Endodermal cell (in vitro differentiated cells): ENCODE measurements at regions not wholly inside any gene's neighbourhood (a gene's known extent, or its start where the extent isn't known, plus 50 kb on each side); places are given as distances from the start of the nearest gene placed in this dataset.

ENCODE experiments used
- DNase-seq: peaks from one replicate; pipeline ENCODE4 v3.0.0-alpha.2; 2017
- H3K27ac ChIP-seq: 2 replicates; pipeline ENCODE4 v1.5.1; 2013; ENCODE audit warnings: mild to moderate bottlenecking, low read depth, low read length, moderate library complexity
- H3K27me3 ChIP-seq: 2 replicates; pipeline ENCODE4 v1.6.1; 2013; ENCODE audit warnings: mild to moderate bottlenecking, low read length, moderate library complexity; ENCODE audit not compliant: insufficient read depth, control insufficient read depth, poor library complexity, severe bottlenecking
- H3K36me3 ChIP-seq: 2 replicates; pipeline ENCODE4 v1.7.0; 2013; ENCODE audit warnings: mild to moderate bottlenecking, low read length, moderate library complexity; ENCODE audit not compliant: control insufficient read depth, insufficient read depth
- H3K4me1 ChIP-seq: one replicate; pipeline ENCODE4 v1.7.0; 2013; ENCODE audit warnings: low read length; ENCODE audit not compliant: control insufficient read depth, insufficient read depth
- H3K4me3 ChIP-seq: 2 replicates; pipeline ENCODE4 v1.5.1; 2013; ENCODE audit warnings: mild to moderate bottlenecking, low read length, moderate library complexity
- H3K9ac ChIP-seq: 2 replicates; pipeline ENCODE4 v1.6.1; 2013; ENCODE audit warnings: mild to moderate bottlenecking, low read length, moderate library complexity; ENCODE audit not compliant: poor library complexity, severe bottlenecking; ENCODE audit errors: extremely low read depth
- H3K9me3 ChIP-seq: 2 replicates; pipeline ENCODE4 v1.6.1; 2013; ENCODE audit warnings: mild to moderate bottlenecking, low read length, moderate library complexity; ENCODE audit not compliant: control insufficient read depth
- H3K27ac Mint-ChIP-seq: 2 replicates; pipeline ENCODE4 v1.8.0; 2020; ENCODE audit warnings: mixed read lengths
- H3K27me3 Mint-ChIP-seq: 2 replicates; pipeline ENCODE4 v1.8.0; 2021; ENCODE audit warnings: mild to moderate bottlenecking, mixed read lengths; ENCODE audit not compliant: insufficient read depth
- H3K36me3 Mint-ChIP-seq: 2 replicates; pipeline ENCODE4 v1.8.0; 2020; ENCODE audit warnings: low read depth, mixed read lengths
- H3K4me1 Mint-ChIP-seq: 2 replicates; pipeline ENCODE4 v1.8.0; 2020; ENCODE audit warnings: mixed read lengths
- H3K4me3 Mint-ChIP-seq: 2 replicates; pipeline ENCODE4 v1.8.0; 2020; ENCODE audit warnings: mild to moderate bottlenecking, moderate library complexity, mixed read lengths
- H3K9me3 Mint-ChIP-seq: 2 replicates; pipeline ENCODE4 v1.8.0; 2020; ENCODE audit warnings: mild to moderate bottlenecking, mixed read lengths
- WGBS, 2 experiments: methylation state at CpG; one replicate each; pipeline versions ENCODE4 v1.1.5 to v1.1.7; 2013; ENCODE audit warnings: missing lambda C conversion rate in 2 of 2, mixed read lengths in 1 of 2; ENCODE audit not compliant: insufficient coverage in 1 of 2, insufficient read length in 1 of 2; 5-methylcytosine and 5-hydroxymethylcytosine counted together
- TF ChIP-seq, protein P1 (sequence below): fragments of 200-600 bp; sonication (generic); conservative IDR thresholded peaks from 2 replicates; pipeline ENCODE4 v1.5.0; 2021; ENCODE audit warnings: antibody characterized with exemption, mild to moderate bottlenecking

DNA sequence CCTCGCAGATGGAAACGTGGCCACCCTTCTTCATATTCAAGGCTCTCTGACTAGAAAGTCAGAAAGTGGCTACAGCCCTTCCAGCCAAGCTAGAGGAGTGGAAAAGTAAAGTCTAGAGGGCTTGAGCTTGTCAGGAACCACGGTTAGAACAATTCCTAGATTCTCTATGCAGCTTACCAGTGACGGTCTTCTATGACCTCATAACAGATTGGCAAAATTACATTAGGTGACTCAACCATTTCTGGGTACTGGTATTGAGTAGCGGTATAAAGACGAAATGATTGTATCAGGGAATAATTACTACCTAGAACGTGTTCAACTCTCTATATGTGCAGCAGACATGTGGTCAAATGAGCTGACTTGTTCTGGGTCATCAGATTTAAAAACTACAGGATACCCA is 155.0 kb upstream of the RUNX1 start:
- no peaks in the 10 kb centered on the region for H3K27me3 Mint-ChIP-seq
- Histone ChIP-seq H3K27me3 (no peaks in the 10 kb centered on the region), H3K4me1 (no peaks in the 10 kb centered on the region), H3K4me3 (no peak overlapping the region), H3K36me3 (no peaks in the 10 kb centered on the region), H3K27ac (no peak overlapping the region), H3K9ac (no peak overlapping the region), H3K9me3 (no peaks in the 10 kb centered on the region)
- WGBS, 2 experiments = 94 to 95% methylated on average over 7 of the region's 7 CpGs
- no peaks in the 10 kb centered on the region for H3K9me3 Mint-ChIP-seq
- H3K27ac Mint-ChIP-seq = no peak overlapping the region
- no peak overlapping the region for H3K4me3 Mint-ChIP-seq
- H3K4me1 Mint-ChIP-seq = peaks cover 15% of the 10 kb centered on the region
- no peak for DNase-seq
- TF ChIP-seq, protein P1, sequence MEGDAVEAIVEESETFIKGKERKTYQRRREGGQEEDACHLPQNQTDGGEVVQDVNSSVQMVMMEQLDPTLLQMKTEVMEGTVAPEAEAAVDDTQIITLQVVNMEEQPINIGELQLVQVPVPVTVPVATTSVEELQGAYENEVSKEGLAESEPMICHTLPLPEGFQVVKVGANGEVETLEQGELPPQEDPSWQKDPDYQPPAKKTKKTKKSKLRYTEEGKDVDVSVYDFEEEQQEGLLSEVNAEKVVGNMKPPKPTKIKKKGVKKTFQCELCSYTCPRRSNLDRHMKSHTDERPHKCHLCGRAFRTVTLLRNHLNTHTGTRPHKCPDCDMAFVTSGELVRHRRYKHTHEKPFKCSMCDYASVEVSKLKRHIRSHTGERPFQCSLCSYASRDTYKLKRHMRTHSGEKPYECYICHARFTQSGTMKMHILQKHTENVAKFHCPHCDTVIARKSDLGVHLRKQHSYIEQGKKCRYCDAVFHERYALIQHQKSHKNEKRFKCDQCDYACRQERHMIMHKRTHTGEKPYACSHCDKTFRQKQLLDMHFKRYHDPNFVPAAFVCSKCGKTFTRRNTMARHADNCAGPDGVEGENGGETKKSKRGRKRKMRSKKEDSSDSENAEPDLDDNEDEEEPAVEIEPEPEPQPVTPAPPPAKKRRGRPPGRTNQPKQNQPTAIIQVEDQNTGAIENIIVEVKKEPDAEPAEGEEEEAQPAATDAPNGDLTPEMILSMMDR = no peak
- no peaks in the 10 kb centered on the region for H3K36me3 Mint-ChIP-seq

DNA sequence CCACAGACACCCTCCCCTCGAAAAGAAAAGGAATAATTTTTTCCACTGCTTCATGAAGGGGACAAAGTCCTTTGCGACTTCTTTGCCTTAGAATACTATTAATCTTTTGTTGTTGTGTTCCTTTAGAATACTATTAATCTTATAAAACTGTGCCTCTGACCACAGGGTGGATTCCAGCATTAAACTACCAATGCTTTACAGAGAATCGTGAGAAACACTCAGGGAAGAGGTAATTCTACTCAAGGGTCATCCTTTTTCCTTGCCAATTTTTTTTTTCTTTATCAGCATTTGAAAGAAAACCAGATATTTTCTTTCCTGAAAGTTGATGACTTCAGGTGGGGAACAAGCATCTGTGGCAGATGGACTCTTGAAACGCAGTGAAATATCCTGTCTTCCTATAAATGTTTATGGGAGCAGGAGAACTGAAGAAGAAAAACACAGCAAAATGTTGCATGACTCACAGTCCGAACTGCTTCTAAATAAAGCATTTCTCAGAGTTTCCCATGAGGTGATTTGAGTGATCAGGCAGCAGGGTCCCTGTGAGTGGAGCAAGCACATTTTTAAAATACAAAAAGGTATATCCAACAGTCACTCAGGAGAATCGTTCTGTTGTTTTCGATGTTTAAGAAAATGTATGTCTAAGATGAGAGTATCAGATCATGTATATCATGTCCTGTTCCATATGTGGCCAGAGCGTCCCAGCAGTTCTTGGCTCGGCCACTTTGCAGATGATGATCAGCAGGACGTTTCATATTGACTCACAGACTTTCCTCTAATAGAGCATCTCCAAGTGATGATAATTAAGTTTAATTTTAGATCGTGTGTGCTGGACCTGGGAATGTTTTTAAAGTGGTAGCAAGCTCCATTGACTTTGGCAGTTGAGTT is 154.2 kb upstream of the RUNX1 start:
- Histone ChIP-seq H3K36me3 (no peaks in the 10 kb centered on the region), H3K27ac (no peak overlapping the region), H3K9ac (no peak overlapping the region), H3K27me3 (no peaks in the 10 kb centered on the region), H3K4me1 (no peaks in the 10 kb centered on the region), H3K9me3 (no peaks in the 10 kb centered on the region), H3K4me3 (no peak overlapping the region)
- H3K27ac Mint-ChIP-seq = no peak overlapping the region
- TF ChIP-seq, protein P1 = no peak
- WGBS, 2 experiments = 91 to 93% methylated on average over 4 to 10 of the region's 11 CpGs
- no peaks in the 10 kb centered on the region for H3K9me3 Mint-ChIP-seq
- H3K27me3 Mint-ChIP-seq = no peaks in the 10 kb centered on the region
- no peak for DNase-seq
- no peaks in the 10 kb centered on the region for H3K36me3 Mint-ChIP-seq
- H3K4me3 Mint-ChIP-seq = no peak overlapping the region
- peaks cover 15% of the 10 kb centered on the region for H3K4me1 Mint-ChIP-seq

DNA sequence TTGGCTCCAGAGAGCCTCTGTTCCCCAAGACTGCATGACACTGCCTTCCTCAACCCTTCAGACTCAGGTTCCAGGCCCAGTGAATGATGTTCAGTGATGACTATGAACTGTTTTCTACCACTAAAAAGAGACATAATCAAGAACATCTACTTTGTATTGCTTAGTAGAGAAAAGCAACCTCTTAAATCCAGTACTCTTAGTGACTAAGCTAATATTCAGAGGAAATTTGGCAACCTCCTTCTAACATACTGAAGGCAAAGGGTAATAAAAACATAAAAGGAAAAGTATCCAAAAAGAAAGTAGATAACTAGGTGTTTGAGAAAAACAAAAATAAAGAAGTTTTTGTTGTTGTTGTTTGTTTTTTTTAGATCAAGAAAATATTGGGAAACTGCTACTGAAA is 153.3 kb upstream of the RUNX1 start:
- Mint-ChIP-seq H3K27me3 (no peaks in the 10 kb centered on the region), H3K4me1 (peaks cover 15% of the 10 kb centered on the region), H3K36me3 (no peaks in the 10 kb centered on the region), H3K4me3 (no peak overlapping the region), H3K9me3 (no peaks in the 10 kb centered on the region), H3K27ac (no peak overlapping the region)
- Histone ChIP-seq H3K27me3 (no peaks in the 10 kb centered on the region), H3K9me3 (no peaks in the 10 kb centered on the region), H3K27ac (no peak overlapping the region), H3K36me3 (no peaks in the 10 kb centered on the region), H3K9ac (no peak overlapping the region), H3K4me3 (no peak overlapping the region), H3K4me1 (no peaks in the 10 kb centered on the region)
- DNase-seq = no peak
- TF ChIP-seq, protein P1 = no peak
